CD4-positive, alpha-beta T cell treated with Interleukin-4 for 4 hours (primary cell): ENCODE measurements at regions not wholly inside any gene's neighbourhood (a gene's known extent, or its start where the extent isn't known, plus 50 kb on each side); places are given as distances from the start of the nearest gene placed in this dataset.

Experiments
- DNase-seq: peaks from one replicate; pipeline ENCODE4 v3.0.0-alpha.2; 2020

DNA sequence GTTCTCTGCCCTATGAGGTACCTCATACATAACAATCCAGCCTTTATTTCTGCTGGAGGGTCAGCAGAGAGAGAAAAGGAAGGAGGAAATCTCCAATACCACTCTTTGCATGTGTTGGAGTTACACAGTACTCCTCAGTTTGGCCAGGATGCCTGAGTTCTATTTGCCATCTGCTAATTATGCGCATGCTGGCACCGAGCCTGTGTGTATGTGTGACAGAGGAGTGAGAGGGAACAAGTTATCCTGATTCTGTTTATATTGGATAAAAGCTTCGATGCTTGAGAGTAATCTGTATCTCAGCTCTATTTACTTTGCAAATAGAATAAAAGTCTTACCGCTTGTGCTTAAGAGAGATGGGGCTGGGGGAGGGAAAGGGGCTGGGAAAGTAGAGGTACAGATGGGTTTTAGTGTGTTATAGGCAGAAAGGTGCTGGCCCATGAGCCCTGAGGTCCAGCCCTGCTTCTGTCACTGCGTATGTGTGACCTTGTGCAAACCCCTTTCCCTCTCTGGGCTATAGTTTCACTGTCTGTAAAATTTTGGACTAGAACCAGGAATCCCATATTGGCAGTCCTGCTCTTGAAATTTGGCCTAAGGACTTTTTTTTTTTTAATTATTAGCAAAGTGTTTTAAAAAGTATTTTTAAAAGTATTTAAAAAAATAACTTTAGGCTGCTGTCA is 54.5 kb upstream of the PLXNA2 start:
- DNase-seq: no peak

DNA sequence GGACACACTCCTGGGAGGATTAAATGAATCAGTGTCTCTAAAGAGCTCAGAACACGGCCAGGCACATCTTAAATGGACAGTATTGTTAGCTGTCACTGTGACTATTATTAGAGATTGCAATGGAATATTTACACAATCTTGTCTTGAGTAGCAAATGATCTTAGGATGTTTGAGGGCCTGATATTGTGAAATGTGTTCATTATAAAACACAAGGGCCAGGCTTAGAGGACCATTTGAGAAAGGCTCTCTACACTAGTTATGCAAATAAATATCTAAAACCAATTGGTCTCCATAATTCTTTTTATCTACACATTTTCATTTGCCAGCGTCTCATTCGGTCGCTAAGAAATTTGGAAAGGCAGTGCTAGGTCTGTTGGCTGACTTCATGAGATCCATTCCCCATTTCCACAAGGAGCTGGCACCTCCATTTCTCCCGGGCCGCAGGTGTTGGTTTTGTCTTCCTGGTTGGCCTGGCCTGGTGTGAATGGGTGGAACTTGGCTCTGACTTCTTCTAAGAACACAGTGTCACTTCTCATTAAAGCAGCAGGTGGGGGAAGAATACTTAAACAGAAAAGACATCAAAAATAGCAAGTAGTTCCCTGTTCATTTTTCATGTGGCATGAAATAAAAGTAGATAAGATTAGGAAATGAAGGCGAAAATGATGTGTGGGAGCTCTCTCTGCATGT is 56.0 kb upstream of the PLXNA2 start:
- no peak for DNase-seq

DNA sequence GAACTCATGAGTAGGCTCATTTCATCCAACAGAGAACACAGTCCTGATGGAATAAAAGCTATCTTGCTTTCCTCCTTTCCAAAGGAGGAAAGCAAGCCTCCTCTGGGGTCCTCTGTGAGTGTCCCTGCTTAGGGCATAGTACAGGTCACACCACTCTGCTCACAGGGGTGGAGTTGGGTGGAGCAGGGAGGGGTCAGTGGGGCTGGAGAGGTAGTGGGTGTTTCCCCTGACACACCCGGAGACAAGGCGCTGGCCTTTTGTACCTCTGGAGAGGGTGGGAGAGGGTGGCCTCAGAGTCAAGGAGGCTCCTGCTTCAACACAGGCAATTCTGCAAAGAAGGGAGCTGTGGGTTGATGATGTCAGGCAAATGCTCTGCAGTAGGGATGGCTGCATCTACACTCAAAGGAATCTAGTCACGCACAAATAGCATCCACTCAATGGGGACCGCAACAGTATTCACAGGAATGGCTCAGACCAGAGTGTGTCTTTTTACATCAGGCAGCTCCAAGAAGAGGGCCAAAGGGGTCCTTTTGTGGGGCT is 58.6 kb upstream of the PLXNA2 start:
- no peak for DNase-seq

DNA sequence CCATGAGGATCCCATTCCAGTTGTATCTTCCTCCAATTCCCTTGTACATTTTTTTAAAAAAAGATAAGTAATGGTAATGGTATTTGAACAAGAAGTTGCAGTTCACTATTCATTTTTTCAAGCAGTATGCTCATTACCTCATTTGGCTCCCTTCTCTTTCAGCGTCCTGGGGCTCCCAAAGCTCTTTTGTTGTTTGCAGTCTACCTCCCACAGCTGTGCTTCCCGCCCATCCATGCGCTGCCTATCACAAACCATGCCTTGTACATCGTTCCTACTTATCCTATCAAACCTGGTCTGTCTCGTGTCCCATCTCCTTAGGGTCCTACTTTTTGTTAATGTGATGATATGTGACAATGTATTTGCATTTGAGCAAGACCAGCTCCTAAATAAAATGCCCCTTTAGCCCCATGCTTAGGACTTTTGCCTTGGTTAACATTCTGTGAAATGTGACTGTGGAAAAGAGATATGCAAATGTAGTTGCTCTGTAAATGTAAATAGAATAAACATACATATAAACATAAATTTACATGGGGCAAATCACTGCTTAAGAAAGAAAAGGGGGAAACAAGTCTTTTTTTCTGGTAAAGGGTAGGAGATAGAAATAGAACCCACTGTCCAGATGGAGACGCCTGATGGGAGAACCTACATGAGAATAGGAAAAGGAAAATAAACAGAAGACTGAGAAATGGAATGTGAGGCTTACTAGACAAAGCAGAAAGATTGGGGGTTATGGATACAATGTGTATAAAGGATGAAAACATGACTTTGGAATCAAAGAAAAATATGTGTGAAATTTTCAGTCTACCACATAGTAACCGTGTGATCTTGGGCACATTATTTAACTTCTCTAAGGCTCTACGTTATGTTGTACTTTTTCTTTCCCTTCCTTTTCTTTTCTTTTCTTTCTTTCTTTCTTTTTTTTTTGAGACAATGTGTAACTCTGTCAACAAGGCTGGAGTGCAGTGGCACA is 59.8 kb upstream of the PLXNA2 start:
- no peak for DNase-seq

DNA sequence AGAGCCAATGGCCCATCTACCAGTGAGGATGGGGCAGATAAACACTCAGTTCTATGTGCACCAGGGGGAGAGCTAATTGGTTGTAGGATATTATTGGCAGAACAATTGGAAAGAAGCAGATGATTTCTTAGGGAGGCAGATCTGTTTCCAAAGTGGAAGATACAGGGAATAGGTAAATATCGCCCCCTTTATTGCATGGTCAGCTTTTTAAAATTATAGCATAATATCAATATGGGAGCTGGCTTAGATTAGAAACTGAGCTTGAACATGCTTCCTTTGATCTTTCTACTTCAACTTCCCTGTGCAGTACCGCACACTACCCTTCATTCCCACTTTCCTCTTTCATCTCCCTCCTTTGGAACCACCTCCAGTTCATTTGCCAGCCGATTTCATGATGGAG is 64.0 kb upstream of the PLXNA2 start:
- DNase-seq: no peak

DNA sequence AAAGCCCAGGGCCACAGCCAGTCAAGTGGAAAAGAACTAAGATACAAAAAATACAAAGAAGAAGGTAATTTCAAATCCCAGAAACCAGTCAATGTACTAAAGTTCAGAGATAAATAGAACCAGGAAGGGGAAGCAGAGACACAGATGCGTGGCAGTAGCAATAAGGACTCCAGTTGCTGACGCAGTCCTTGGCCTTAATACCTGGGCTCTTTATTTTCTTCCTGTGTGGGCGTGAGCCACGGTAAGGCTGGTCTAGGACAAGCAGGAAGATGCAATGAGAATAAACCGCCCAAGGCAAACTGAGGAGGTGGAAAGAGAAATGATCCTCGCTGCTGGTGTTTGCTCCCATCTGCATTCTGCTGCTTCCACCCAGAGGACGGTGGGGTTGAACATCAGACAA is 65.6 kb upstream of the PLXNA2 start:
- DNase-seq: no peak

DNA sequence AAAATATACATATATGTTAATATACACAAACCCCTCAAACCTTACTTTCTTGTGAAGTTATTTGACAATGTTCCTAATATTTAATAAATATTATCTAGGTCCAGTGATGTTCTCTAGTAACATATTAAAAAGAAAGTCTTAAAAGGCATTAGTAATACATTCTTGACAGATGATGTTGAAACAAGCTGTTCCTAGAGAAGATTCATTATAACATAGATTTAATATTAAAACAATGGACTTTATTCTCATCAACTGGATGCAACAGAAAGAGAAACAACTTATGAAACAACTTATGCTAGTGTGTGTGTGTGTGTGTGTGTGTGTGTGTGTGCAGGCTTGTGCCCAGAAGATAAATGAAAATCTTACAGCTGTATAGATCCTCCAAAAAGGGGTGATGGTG is 68.5 kb upstream of the PLXNA2 start:
- no peak for DNase-seq

DNA sequence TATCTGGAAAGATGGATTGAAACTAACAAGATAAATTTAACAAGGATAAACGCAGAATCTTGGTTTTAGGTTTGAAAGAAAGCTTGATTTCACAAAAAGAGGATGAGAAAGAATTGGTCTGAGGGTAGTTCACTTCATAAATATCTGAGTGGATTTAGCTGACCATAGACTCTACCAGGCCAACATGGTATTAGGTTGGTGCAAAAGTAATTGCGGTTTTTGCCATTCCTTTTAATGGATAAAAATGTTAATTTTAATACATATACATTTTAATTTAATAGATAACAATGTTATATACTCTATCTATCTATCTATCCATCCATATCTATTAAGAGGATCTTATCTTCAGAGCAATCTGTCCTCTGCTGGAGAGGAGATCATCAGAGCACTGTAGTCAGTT is 70.2 kb upstream of the PLXNA2 start:
- DNase-seq: no peak

DNA sequence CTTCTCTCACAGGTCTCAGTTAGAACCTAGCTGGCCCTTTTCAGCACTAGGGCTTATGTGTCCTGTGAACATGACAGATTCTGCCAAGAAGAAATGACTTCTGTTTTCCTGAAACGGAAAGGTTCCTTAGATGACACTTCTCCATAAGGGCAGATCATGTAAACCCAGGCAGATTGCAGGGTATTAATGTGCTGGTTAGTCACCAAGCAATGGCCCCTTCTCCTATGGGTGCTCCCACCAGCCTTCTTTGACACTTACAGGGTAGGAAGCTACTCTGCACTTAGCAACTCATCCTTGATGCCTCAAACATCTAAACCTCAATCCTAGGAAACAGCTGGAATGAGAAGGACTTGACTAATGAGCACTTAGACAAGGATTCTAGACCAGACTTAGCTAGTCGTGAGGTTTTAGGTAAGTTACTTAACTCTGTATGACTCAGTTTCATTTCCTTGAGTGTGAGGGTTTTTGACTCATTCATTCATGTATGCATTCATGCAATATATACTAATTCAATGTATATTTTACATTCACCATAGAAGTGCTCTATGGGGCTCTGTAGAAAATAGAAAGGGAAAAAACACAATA is 74.1 kb upstream of the PLXNA2 start:
- DNase-seq: no peak

DNA sequence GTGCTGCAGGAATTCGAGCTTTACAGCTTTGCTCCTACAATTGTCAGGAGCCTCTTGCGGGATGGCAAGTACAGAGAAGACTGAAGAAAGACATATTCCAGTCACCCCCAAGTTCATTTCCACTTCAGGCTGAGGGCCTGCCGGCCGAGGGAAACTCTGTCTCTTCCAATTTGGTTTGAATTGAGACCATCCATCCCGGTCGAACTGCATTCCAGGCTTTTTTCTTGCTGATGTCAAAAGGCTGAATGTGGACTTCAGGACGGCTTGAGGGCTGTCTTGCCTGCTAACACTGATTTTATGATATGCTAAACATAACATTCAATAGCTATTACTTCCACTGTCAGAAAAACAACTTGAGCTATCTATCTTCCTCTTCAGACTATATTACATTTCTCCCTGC is 79.8 kb upstream of the PLXNA2 start:
- no peak for DNase-seq

DNA sequence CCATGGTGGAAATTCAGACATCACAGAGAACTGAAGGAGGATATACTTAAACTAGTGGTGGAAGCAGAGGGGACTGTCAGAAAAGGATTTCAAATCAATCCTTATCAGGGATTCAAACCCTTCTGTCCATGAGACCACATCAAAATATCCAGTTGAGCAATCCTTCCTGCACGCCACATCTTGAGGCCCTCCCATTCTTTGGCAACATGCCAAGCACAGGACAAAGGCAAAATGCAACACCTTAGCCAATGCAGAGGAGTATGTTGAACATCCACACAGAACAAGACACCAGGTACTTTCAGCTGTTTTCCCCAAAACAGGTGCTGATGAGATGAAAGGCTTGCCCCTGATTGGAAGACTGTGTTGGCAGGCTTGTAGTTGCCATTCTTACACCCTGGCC is 81.8 kb upstream of the PLXNA2 start:
- DNase-seq: no peak

DNA sequence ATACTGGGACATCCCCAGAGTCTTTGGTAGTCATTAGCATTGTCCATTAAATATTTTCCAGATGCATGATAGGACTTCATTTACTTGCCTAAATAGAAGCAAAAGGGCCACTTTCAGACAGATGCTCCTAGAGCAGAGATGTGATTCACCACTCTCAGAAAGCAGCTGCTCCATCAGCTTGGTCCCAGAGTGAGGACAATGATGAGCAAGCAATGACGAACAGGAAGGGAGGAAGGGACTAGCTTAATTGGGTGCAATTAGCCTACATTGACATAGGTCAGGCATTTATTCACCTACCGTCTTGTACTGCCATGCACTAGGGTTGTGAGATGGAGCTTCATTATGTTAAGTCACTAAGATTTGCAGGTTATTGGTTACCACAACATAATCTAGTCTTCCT is 85.1 kb upstream of the PLXNA2 start:
- no peak for DNase-seq

DNA sequence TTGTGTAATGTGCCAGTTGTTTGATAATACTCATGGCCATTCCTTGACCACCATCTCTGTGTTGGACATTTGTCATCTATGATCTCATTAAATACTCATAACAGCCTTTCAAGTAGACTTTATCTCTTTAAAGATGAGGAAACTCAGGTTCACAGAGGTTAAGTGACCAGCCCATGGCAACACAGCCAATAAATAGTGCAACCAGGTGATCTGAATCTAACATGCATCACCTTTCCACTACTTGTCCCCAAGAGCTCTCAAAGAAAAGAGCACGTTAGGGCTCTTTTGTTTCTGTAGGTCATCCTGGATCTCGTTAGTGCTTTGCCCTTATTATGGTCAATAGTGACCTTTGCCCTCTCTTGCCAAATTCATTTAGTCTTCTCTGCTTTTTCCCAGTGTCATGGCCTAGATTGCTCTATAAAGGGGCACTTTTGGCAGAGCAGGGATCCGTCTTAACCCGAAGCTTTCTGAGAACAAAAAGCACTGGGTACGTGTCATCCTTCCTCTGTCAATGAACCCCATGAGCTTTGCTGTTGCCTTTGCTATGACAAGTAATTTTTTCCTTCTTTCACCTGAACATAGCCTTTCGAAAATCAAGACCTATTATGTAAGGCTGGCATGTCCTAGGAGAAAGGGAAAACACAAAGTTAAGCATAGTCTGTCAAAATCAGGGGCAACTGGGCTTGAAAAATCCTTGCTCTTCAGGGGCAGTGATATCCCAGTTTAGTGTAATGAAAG is 88.0 kb upstream of the PLXNA2 start:
- no peak for DNase-seq

DNA sequence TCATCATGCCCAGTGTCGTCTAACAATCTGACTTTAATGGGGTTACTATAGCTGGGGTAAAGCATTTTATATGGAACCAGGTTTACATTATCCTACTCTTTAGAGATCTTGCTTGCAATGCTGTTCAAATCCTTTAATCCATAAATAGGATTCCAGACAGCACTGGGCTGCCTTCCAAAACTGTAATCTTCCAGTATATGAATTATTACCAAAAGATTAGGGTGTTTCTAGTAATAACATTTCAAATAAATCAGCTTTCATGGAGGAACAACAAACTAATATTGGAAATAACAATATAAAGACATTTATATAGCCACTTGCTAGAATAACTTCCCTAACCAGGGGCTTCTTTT is 88.6 kb upstream of the PLXNA2 start:
- no peak for DNase-seq

DNA sequence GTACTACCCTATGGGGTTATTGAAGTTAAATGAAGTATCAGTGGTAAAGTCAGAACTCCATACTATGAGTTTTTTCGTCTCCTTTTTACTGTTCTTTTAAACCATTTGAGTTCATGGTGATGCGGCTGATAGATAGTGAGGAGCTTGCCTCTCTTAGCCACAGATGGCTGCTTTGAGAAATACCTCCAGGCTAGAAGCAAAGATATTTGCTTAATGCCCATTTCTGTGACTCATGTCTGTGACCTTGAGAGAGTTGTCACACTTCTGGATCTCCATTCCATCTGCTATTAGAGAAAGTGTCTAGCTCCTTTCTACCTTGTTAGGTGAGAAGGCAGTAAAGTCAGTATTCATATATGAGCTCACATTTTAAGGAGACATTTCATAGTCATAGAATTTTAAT is 89.5 kb upstream of the PLXNA2 start:
- DNase-seq: no peak

DNA sequence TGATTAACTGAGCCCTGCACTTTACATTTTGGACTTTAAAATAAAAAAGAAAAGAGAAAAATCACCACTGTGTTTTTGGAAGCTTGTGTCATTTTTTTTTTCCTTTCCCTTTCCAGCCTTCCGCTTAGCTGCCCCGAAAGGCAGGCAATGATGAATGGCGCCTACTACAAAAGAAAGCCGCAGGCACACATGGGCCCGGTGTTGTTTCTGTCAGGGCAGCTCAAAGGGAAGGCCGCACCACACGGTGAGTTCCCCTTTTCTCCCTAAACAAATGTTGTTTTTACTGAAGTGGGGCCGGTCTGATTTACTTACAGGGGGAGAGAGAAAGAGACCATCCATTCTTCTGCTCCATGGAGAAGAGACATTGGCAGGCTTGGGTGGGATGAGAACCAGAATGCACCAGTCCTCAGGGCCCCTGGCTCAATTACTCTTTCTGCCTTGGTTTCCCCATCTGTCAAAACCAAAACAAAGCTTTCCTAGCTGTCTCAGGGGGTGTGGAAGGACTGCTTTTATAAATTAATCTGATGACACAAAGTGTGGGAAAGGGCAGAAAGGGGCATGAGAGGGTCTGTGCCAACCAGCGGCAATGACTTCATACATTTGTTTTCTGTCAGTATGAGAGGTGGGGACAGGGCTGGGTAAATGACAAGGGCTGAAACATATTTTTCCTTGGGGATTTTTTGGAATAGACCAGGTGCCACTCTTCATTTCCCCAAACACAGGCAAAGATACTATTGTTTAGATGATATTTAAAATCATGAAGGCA is 91.4 kb upstream of the PLXNA2 start:
- no peak for DNase-seq

DNA sequence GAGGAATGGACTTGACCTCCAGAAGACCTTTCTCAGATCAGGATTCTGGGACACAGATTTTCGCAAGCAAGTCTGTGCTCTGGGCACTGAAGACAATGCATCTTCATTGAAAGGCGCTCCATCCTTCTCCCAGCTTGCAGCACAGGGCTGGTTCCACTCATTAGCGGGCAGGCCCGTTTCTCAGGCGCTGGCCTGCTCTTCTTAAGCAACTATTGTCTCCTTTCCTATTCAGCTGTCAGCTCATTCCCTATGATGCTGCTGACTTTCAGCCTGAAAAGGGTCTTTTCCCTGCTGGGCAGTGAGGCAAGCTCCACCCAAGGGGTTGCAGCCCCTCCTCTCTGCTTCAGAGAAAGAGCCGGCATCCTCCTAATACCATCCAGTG is 91.9 kb upstream of the PLXNA2 start:
- DNase-seq: no peak

DNA sequence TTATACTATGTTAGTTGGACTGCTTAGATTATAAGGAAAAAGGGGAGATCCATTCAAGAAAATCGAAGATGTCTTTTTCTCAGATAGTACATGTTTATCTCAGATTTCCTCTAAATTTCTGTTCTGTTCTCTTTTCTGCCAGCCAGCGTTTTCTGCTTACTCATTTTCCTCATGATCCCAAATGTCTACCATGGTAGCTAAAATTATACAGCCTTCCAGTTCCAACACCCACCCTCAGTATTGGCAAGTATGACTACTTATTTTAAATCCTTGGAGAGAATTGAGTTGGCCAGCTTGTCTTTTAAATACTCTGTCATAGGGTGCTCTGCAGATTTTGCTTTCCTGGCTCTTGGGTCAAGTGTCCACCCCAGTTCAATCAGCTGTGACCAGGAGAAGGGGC is 95.7 kb upstream of the PLXNA2 start:
- DNase-seq: no peak

DNA sequence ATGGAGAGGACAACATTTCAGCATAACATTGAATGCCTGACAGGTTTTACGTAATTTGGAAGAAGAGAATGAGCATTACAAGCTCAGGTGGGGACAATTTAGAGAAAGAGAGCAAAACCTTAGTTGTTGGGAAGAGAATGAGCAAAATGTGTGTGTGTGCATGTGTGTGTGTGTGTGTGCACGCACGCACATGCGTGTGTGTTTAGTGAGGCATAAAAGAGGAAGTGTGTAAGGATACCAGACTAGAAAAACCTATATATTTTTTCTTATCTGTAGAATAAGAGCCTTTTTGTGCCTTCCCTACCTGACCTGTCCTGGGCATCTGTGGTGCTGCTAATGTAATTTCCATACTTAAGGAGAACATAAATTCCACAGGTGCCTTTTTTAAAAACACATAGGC is 99.0 kb upstream of the PLXNA2 start:
- DNase-seq: no peak

DNA sequence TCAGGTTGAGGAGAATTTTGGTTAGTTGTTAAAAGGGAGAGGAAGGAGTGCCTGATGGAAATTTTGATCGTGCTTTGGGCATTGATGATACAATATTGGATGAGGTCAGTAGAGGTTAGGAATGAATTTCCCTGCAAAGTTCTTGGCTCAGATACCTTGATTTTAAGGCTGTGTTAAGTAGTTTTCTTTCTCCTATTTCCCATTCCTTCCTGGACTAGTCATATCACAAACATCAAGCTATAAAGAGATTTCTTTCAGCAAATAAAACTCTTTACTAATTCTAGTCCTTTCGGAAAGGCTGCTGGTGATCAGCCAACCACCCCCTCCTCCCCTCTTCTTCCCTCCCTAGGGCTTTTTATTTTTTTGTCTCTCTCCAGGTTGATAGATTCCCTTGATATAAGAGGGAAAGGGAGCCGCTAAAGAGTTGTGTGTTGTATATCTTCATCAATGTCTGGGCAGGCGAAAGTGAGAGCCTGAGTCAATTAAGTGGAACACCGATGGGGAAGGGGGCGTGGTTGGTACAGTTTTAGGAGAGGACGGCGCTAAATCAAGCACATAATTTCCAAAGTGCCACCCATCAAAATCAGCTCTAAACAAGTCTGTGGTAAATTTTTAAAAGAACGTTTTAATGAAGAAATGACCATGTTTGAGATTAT is 100.1 kb upstream of the PLXNA2 start:
- DNase-seq: no peak

DNA sequence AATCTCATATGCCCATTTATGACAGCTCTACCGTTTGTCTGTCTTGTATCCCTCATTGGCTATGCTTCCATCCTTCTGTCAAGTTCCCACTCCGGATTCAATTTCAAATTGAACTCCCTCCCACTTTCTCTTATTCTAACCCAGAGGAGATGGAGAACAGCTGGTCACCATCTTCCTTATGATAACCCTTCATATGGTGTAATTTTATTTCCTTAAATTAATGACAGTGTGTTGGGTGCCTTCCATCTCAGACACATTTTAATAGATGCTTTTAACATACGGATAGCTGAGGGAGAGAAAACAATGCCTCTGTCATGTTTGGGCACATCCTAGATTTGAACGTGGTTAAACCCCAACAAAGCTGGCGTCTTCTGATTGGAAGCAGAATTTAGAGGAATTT is 103.0 kb upstream of the PLXNA2 start:
- DNase-seq: no peak
